GM12892 (cell line): ENCODE measurements at regions not wholly inside any gene's neighbourhood (a gene's known extent, or its start where the extent isn't known, plus 50 kb on each side); places are given as distances from the start of the nearest gene placed in this dataset.

Experiments used
- POLR2A ChIP-seq: IDR thresholded peaks from 2 replicates; pipeline ENCODE4 v1.6.1; 2011; ENCODE audit warnings: low read depth, low read length, control low read depth
- POLR2AphosphoS5 ChIP-seq: IDR thresholded peaks from 2 replicates; pipeline ENCODE4 v1.6.1; 2011; ENCODE audit warnings: low read depth, low read length, control low read depth

- TF ChIP-seq POLR2A (no peak), POLR2AphosphoS5 (no peak)
Measured at GRCh38 chr9:126217250-126217653, 109.4 kb upstream of the MVB12B start.
